HG03066 (cell line): ENCODE measurements at regions not wholly inside any gene's neighbourhood (a gene's known extent, or its start where the extent isn't known, plus 50 kb on each side); places are given as distances from the start of the nearest gene placed in this dataset.

Experiments used
- ATAC-seq: cut with Tn5 transposase; IDR thresholded peaks from one replicate; pipeline ENCODE4 v1.9.1; 2021; ENCODE audit warnings: low read depth; ENCODE audit not compliant: unreplicated experiment

DNA sequence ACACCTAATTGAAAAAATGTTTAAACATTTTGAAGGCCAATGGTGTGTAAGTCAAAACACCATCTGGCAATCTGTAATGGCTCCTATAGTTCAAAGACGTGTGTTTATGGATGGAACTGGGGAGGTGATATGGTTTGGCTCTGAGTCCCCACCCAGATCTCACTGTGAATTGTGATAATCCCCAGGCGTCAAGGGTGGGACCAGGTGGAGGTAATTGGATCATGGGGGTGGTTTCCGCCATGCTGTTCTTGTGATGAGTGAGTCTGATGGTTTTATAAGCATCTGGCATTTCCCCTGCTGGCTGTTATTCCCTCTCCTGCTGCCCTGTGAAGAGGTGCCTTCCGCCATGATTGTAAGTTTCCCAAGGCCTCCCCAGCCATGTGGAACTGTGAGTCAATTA is 52.2 kb downstream of the ADRA2C start:
- ATAC-seq, result no peak

GRCh38 chr4:3819210-3819919 is 53.2 kb downstream of the ADRA2C start:
- no peak for ATAC-seq

GRCh38 chr4:3820016-3820805 is 54.0 kb downstream of the ADRA2C start:
- ATAC-seq, result no peak

GRCh38 chr4:3820806-3821579 is 54.8 kb downstream of the ADRA2C start:
- ATAC-seq, result no peak

DNA sequence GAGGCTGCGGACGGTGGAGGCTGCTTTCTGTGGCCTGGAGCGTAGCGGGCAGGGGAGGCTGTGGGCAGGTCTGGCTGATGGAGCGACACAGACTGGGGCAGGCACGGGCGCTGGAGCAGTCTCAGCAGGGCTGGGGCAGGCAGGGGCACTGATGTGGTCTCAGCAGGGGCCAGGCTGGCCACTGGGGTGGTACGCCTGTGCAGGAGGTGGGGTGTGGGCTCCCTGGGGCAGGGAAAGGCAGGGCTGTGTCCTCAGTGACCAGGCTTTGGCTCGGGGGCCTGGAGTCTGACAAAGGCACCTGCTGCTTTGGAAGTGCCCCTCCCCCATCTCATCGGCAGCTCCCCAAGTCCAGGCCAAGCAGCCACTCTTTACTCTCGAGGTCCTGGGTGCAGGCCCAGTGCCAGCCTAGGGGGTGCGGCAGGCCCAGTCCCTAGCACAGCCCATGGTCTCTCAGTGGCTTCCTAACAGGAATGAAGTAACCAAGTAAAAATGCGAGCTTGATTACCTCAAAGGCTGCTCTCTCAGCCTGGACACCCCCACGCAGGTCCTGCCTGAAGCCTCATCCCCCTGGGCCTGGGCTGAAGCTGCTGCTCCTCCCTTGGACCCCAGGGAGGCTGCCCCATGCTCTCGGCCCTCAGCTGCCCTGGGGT is 55.5 kb downstream of the ADRA2C start:
- no peak for ATAC-seq

- no peak for ATAC-seq
These were observed 56.2 kb downstream of the ADRA2C start for GRCh38 chr4:3822230-3822947.

- ATAC-seq, result no peak
These were observed 57.5 kb downstream of the ADRA2C start for GRCh38 chr4:3823496-3824341.

DNA sequence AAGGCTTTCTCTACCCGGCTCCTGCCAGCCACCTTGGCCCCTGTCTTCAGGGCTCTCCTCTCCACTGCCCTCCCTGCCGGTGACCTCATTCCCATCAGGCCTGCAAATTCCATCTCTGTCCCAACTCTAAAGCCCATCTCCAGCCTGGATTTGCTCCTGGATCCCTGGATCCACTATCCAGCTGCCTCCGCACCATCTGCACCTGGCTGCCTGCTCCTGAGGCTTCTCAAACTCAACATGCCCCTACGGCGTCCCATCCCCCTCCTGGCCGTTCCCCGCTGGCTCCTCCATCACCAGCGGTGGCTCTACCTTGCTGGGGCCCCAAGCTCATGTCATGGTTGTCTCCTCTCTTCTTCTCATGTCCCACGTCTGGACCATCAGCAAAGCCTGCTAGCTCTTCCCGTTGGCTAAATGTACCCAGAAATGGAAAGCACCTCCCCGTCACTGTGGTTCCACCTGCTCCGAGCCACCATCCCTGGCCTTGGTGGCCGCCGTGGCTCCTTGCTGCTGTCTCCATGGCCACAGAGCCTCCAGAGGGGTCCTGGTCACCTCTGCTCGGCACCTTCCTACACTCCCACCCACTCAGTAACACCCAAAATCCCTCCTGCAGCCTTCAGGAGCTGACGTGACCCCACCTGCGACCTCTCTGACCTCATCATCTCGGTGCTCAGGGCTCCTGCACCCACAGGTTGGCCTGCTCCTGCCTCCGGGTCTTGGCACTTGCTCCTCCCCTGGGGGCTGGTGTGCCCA is 58.5 kb downstream of the ADRA2C start:
- no peak for ATAC-seq

DNA sequence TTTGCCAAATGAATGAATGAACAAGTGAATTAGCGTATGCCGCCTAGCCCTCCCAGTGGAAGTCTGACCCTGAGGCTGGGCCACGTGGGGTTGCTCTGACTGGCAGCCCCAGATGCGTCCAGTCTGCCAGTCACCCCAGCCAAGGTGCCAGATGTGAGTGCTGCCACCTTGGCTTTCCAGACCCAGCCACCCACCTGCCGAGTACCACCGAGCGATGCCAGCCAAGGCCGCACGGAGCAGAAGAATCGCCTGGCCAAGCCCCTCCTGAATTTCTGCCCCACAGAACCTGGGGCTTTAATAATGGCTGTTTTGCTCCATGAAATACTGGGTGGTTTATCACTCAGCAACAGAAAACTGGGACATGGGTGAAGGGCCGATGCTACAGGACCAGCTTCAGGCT is 59.3 kb downstream of the ADRA2C start:
- ATAC-seq, result no peak

GRCh38 chr4:3826247-3827172 is 60.3 kb downstream of the ADRA2C start:
- ATAC-seq, result no peak

- ATAC-seq, result no peak
These were observed 61.7 kb downstream of the ADRA2C start for GRCh38 chr4:3827616-3828492.

DNA sequence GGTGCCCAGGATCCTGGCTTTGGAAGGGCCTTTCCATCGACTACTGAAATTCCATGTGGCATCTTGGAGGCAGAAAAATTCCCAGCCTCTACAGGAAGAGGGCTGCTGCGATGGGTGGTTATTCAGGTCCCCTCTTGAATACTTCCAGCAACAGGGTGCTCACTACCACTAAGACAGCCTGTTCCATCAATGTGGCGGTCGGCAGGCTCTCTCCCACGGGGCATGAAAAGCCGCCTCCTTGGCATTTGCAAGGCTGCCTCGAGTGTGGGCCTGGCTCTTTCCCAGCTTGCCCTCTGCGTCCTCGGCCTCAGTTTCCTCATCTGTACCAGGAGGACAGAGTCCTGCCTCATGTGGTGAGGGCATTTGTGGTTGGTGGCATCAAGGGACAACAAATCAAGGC is 62.4 kb downstream of the ADRA2C start:
- no peak for ATAC-seq

GRCh38 chr4:3829211-3829955 is 63.2 kb downstream of the ADRA2C start:
- ATAC-seq, result no peak

DNA sequence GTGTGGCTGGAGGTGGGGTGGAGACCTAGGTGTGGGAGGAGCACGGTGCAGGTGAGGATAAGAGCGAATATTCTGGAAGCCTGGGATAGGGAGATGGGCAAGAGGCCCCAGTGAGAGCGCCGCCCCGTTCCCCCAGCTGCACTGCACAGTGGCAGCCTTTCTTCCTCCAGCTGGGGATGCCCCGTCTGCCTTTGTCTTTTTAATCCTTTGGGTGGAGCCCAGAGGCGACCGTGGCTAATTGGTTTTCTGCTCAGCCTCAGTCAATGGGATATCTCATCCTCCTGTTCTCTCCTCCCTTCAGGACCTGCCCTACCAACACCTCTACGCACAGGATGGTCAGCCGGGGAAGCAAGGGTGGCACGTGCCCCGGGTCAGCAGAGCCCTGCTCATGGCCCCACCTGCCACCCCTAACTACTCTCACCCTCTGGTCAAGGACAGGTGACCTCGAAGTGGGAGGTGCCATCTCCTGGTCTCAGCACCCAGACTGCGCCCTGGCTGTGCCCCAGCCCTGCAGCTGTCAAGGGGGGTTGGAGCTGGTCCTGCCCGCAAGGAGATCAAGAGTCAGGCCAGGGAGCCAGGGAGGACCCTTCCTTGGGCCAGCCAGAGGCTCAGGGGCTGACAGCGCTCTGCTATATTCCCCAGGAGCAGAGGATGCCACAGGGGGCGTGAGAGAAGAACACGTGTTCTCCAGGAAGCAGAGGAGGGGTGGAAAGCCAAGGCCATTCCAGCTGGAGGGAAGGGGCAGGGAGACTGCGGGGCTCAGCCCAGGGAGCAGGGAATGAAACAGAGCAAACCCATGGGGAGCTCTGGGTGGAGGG is 64.0 kb downstream of the ADRA2C start:
- no peak for ATAC-seq
